Neural cell (in vitro differentiated cells): ENCODE measurements at regions not wholly inside any gene's neighbourhood (a gene's known extent, or its start where the extent isn't known, plus 50 kb on each side); places are given as distances from the start of the nearest gene placed in this dataset.

ENCODE experiments used
- EP300 ChIP-seq: fragments of 450-650 bp; conservative IDR thresholded peaks from 2 replicates; pipeline ENCODE4 v1.6.1; 2014; ENCODE audit warnings: antibody characterized with exemption, mild to moderate bottlenecking, moderate library complexity; ENCODE audit not compliant: poor library complexity, severe bottlenecking
- POLR2AphosphoS5 ChIP-seq: IDR thresholded peaks from 2 replicates; pipeline ENCODE4 v1.6.1; 2012
- TF ChIP-seq, protein P1 (sequence below): IDR thresholded peaks from 2 replicates; pipeline ENCODE4 v1.6.1; 2012; ENCODE audit warnings: borderline replicate concordance
- TF ChIP-seq, protein P2 (sequence below): fragments of 450-650 bp; IDR thresholded peaks from 2 replicates; pipeline ENCODE4 v1.5.1; 2014; ENCODE audit warnings: antibody characterized with exemption, mild to moderate bottlenecking, moderate library complexity; ENCODE audit not compliant: poor library complexity, severe bottlenecking

DNA sequence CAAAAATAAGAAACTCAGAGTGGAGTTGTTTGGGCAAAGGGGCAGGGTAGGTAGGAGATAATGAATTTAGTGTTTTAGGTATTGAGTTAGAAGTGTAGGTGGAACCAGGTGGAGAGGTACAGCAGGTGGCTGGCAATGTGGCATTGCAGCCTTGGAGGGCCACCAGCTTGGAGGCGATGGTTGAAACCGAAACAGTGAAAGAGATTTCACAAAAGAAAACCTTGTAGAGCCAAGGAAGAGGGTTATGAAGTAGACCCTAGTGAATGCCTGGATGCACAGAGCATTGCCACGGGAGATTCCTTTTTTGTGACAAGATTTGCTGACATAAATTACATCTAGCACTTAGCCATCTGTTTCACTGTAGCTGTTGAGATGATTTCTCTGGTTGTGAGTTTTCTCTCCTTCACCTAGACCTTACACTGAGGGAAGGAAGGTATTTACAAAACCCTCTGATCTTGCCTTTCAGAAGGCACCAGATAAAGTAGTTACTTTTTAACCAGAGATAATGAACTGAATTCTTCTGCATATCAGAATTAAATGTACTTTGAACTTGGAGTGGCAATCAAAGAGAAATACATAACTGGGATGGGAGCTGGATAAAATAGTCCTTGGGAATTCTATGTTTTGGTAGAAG is 104.1 kb upstream of the CASK start:
- TF ChIP-seq, protein P1, sequence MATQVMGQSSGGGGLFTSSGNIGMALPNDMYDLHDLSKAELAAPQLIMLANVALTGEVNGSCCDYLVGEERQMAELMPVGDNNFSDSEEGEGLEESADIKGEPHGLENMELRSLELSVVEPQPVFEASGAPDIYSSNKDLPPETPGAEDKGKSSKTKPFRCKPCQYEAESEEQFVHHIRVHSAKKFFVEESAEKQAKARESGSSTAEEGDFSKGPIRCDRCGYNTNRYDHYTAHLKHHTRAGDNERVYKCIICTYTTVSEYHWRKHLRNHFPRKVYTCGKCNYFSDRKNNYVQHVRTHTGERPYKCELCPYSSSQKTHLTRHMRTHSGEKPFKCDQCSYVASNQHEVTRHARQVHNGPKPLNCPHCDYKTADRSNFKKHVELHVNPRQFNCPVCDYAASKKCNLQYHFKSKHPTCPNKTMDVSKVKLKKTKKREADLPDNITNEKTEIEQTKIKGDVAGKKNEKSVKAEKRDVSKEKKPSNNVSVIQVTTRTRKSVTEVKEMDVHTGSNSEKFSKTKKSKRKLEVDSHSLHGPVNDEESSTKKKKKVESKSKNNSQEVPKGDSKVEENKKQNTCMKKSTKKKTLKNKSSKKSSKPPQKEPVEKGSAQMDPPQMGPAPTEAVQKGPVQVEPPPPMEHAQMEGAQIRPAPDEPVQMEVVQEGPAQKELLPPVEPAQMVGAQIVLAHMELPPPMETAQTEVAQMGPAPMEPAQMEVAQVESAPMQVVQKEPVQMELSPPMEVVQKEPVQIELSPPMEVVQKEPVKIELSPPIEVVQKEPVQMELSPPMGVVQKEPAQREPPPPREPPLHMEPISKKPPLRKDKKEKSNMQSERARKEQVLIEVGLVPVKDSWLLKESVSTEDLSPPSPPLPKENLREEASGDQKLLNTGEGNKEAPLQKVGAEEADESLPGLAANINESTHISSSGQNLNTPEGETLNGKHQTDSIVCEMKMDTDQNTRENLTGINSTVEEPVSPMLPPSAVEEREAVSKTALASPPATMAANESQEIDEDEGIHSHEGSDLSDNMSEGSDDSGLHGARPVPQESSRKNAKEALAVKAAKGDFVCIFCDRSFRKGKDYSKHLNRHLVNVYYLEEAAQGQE = no peak
- TF ChIP-seq, protein P2, sequence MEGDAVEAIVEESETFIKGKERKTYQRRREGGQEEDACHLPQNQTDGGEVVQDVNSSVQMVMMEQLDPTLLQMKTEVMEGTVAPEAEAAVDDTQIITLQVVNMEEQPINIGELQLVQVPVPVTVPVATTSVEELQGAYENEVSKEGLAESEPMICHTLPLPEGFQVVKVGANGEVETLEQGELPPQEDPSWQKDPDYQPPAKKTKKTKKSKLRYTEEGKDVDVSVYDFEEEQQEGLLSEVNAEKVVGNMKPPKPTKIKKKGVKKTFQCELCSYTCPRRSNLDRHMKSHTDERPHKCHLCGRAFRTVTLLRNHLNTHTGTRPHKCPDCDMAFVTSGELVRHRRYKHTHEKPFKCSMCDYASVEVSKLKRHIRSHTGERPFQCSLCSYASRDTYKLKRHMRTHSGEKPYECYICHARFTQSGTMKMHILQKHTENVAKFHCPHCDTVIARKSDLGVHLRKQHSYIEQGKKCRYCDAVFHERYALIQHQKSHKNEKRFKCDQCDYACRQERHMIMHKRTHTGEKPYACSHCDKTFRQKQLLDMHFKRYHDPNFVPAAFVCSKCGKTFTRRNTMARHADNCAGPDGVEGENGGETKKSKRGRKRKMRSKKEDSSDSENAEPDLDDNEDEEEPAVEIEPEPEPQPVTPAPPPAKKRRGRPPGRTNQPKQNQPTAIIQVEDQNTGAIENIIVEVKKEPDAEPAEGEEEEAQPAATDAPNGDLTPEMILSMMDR = no peak
- TF ChIP-seq EP300 (no peak), POLR2AphosphoS5 (no peak)
